GM12873 (cell line): ENCODE measurements at regions not wholly inside any gene's neighbourhood (a gene's known extent, or its start where the extent isn't known, plus 50 kb on each side); places are given as distances from the start of the nearest gene placed in this dataset.

Experiments used
- CTCF ChIP-seq: IDR thresholded peaks from 2 replicates; pipeline ENCODE4 v1.5.1; 2012; ENCODE audit warnings: low read depth, mild to moderate bottlenecking, moderate library complexity, low read length, control low read depth; ENCODE audit not compliant: insufficient read depth; ENCODE audit errors: missing control alignments

GRCh38 chr4:163966612-163967011, 472.1 kb downstream of the TMA16 start:
- no peak for TF ChIP-seq CTCF

- no peak for TF ChIP-seq CTCF
Observed at GRCh38 chr4:163967263-163967662, 472.8 kb downstream of the TMA16 start.

GRCh38 chr4:163967710-163968109, 473.2 kb downstream of the TMA16 start:
- no peak for TF ChIP-seq CTCF

- TF ChIP-seq CTCF = no peak
Observed at GRCh38 chr4:163969291-163969690, 474.8 kb downstream of the TMA16 start.

GRCh38 chr4:163976588-163976987, 482.1 kb downstream of the TMA16 start:
- no peak for TF ChIP-seq CTCF

- no peak for TF ChIP-seq CTCF
Observed at GRCh38 chr4:163988391-163988790, 493.9 kb downstream of the TMA16 start.

- TF ChIP-seq CTCF = no peak
Observed at GRCh38 chr4:163988865-163989264, 494.4 kb downstream of the TMA16 start.
